ENCODE measurements at regions not wholly inside any gene's neighbourhood (a gene's known extent, or its start where the extent isn't known, plus 50 kb on each side); places are given as distances from the start of the nearest gene placed in this dataset.

- H3K27me3 ChIP-seq (replicated peaks; ENCODE audit: insufficient read depth, low read length): no peaks in the 10 kb centered on the region; the same call in none of the 2 replicates
- no peak overlapping the region for H3K4me3 ChIP-seq (ENCODE audit: low read length)
- TF ChIP-seq EZH2phosphoT487 (IDR thresholded peaks at IDR 0.05; ENCODE audit: low read length): no peak
- no peak for TF ChIP-seq EZH2 (optimal IDR thresholded peaks at IDR 0.05; ENCODE audit: low read depth, low read length)
- no peak for TF ChIP-seq CTCF (IDR thresholded peaks at IDR 0.05; ENCODE audit: low read length)
- DNase-seq: no peak
- H3F3A ChIP-seq (ENCODE audit: insufficient read depth, low read length): no peaks in the 10 kb centered on the region
- no peaks in the 10 kb centered on the region for H3K9me3 ChIP-seq (replicated peaks; ENCODE audit: insufficient read depth, low read length)
- H3K4me2 ChIP-seq (ENCODE audit: low read depth, low read length): no peak overlapping the region
- H3K4me1 ChIP-seq (ENCODE audit: low read length): no peaks in the 10 kb centered on the region
- H3K9ac ChIP-seq (ENCODE audit: low read length): no peak overlapping the region
- no peaks in the 10 kb centered on the region for H3K79me2 ChIP-seq (ENCODE audit: low read length)
- H2AFZ ChIP-seq (ENCODE audit: low read length): no peak overlapping the region
- no peaks in the 10 kb centered on the region for H3K9me2 ChIP-seq (replicated peaks; ENCODE audit: insufficient read depth, low read length)
- no peak overlapping the region for H3K27ac ChIP-seq (ENCODE audit: low read length)
- no peaks in the 10 kb centered on the region for H4K20me1 ChIP-seq (ENCODE audit: insufficient read depth, low read length)
- H3K36me3 ChIP-seq (replicated peaks; ENCODE audit: insufficient read depth, low read length): no peaks in the 10 kb centered on the region
Observed at GRCh38 chr19:30871979-30872378, 477.3 kb downstream of the TSHZ3 start.

- Histone ChIP-seq H3K4me1 (ENCODE audit: low read length) (no peaks in the 10 kb centered on the region), H4K20me1 (ENCODE audit: insufficient read depth, low read length) (no peaks in the 10 kb centered on the region), H3K79me2 (ENCODE audit: low read length) (no peaks in the 10 kb centered on the region), H3K27ac (ENCODE audit: low read length) (no peak overlapping the region), H3K36me3 (replicated peaks; ENCODE audit: insufficient read depth, low read length) (no peaks in the 10 kb centered on the region), H3K9me2 (replicated peaks; ENCODE audit: insufficient read depth, low read length) (no peaks in the 10 kb centered on the region), H3F3A (ENCODE audit: insufficient read depth, low read length) (no peaks in the 10 kb centered on the region), H3K9me3 (replicated peaks; ENCODE audit: insufficient read depth, low read length) (no peaks in the 10 kb centered on the region), H3K27me3 (replicated peaks; ENCODE audit: insufficient read depth, low read length) (no peaks in the 10 kb centered on the region; the same call in none of the 2 replicates), H3K4me2 (ENCODE audit: low read depth, low read length) (no peak overlapping the region), H2AFZ (ENCODE audit: low read length) (no peak overlapping the region), H3K9ac (ENCODE audit: low read length) (no peak overlapping the region), H3K4me3 (ENCODE audit: low read length) (no peak overlapping the region)
- TF ChIP-seq EZH2phosphoT487 (IDR thresholded peaks at IDR 0.05; ENCODE audit: low read length) (no peak), EZH2 (optimal IDR thresholded peaks at IDR 0.05; ENCODE audit: low read depth, low read length) (no peak), CTCF (IDR thresholded peaks at IDR 0.05; ENCODE audit: low read length) (no peak)
- no peak for DNase-seq
Observed at GRCh38 chr19:30870876-30871275, 478.4 kb downstream of the TSHZ3 start.

DNA sequence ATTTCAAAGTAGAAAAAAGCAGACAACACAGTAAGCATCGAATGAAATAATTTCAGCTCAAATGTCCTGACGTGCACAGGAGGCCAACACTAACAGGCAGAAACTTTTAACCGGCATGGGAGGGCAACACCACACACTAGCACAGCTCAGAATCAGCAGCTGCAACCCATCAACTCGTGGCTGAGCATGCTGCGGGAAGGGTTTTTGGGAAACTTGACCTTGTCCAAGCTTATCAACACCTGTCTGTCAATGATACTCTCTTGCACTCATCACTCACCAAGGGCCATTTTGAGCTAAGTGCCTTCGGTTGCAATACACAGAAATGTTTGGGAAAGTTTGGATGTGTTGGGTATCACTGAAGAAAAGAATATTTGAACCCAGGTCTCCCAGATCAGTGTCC, 483.7 kb downstream of the TSHZ3 start:
- no peaks in the 10 kb centered on the region for H3F3A ChIP-seq (ENCODE audit: insufficient read depth, low read length)
- no peaks in the 10 kb centered on the region for H4K20me1 ChIP-seq (ENCODE audit: insufficient read depth, low read length)
- H3K9me2 ChIP-seq (replicated peaks; ENCODE audit: insufficient read depth, low read length): no peaks in the 10 kb centered on the region
- H3K79me2 ChIP-seq (ENCODE audit: low read length): no peaks in the 10 kb centered on the region
- no peak overlapping the region for H3K4me3 ChIP-seq (ENCODE audit: low read length)
- peaks cover 19% of the 10 kb centered on the region for H3K27me3 ChIP-seq (replicated peaks; ENCODE audit: insufficient read depth, low read length)
- no peaks in the 10 kb centered on the region for H3K9me3 ChIP-seq (replicated peaks; ENCODE audit: insufficient read depth, low read length)
- H3K9ac ChIP-seq (ENCODE audit: low read length): no peak overlapping the region
- H3K27ac ChIP-seq (ENCODE audit: low read length): no peak overlapping the region
- no peaks in the 10 kb centered on the region for H3K36me3 ChIP-seq (replicated peaks; ENCODE audit: insufficient read depth, low read length)
- H3K4me1 ChIP-seq (ENCODE audit: low read length): no peaks in the 10 kb centered on the region
- no peak for DNase-seq
- TF ChIP-seq EZH2 (optimal IDR thresholded peaks at IDR 0.05; ENCODE audit: low read depth, low read length): no peak
- TF ChIP-seq CTCF (IDR thresholded peaks at IDR 0.05; ENCODE audit: low read length): no peak
- no peak for TF ChIP-seq EZH2phosphoT487 (IDR thresholded peaks at IDR 0.05; ENCODE audit: low read length)
- no peak overlapping the region for H3K4me2 ChIP-seq (ENCODE audit: low read depth, low read length)
- H2AFZ ChIP-seq (ENCODE audit: low read length): no peak overlapping the region

All from MM.1S (cell line).